Gastrocnemius medialis (tissue), 4 donors: ENCODE measurements at regions not wholly inside any gene's neighbourhood (a gene's known extent, or its start where the extent isn't known, plus 50 kb on each side); places are given as distances from the start of the nearest gene placed in this dataset.

Source experiments
- POLR2A ChIP-seq, 2 donors: fragments of 450-650 bp; IDR thresholded peaks; one replicate each; pipeline ENCODE4 v1.6.1; 2017; ENCODE audit warnings: antibody characterized with exemption in 2 of 2, mild to moderate bottlenecking in 2 of 2, moderate library complexity in 2 of 2
- TF ChIP-seq, protein P1 (sequence below), 5 experiments: fragments of 450-650 bp in 3 of 5; fragments of 200-600 bp in 2 of 5; sonication (generic) in 2 of 5; IDR thresholded peaks in 4 of 5; conservative IDR thresholded peaks in 1 of 5; 1 replicate in 4 of 5; 2 replicates in 1 of 5; pipeline ENCODE4 v1.5.1; 2016 to 2019; ENCODE audit warnings: antibody characterized with exemption in 5 of 5, mild to moderate bottlenecking in 3 of 5, moderate library complexity in 3 of 5

- no peak for TF ChIP-seq POLR2A (IDR thresholded peaks at IDR 0.05)
- TF ChIP-seq, protein P1, sequence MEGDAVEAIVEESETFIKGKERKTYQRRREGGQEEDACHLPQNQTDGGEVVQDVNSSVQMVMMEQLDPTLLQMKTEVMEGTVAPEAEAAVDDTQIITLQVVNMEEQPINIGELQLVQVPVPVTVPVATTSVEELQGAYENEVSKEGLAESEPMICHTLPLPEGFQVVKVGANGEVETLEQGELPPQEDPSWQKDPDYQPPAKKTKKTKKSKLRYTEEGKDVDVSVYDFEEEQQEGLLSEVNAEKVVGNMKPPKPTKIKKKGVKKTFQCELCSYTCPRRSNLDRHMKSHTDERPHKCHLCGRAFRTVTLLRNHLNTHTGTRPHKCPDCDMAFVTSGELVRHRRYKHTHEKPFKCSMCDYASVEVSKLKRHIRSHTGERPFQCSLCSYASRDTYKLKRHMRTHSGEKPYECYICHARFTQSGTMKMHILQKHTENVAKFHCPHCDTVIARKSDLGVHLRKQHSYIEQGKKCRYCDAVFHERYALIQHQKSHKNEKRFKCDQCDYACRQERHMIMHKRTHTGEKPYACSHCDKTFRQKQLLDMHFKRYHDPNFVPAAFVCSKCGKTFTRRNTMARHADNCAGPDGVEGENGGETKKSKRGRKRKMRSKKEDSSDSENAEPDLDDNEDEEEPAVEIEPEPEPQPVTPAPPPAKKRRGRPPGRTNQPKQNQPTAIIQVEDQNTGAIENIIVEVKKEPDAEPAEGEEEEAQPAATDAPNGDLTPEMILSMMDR (IDR thresholded peaks at IDR 0.05 in 4 of 5, conservative IDR thresholded peaks at IDR 0.05 in 1 of 5) = no peak
These were observed 322.2 kb downstream of the SOX4 start for GRCh38 chr6:21915707-21916260.
